ENCODE measurements at regions not wholly inside any gene's neighbourhood (a gene's known extent, or its start where the extent isn't known, plus 50 kb on each side); places are given as distances from the start of the nearest gene placed in this dataset.

- TF ChIP-seq POLR2AphosphoS5 (IDR thresholded peaks at IDR 0.05) (no peak), CTCF (IDR thresholded peaks at IDR 0.05) (no peak), POLR2A (IDR thresholded peaks at IDR 0.05) (no peak), EP300 (IDR thresholded peaks at IDR 0.05) (no peak)
Observed at GRCh38 chr3:178275311-178275710, 260.9 kb upstream of the KCNMB2 start.
